Fibroblast of mammary gland (primary cell): ENCODE measurements at regions not wholly inside any gene's neighbourhood (a gene's known extent, or its start where the extent isn't known, plus 50 kb on each side); places are given as distances from the start of the nearest gene placed in this dataset.
"Not testable (repeated sequence)": the region's sequence is repeated elsewhere in the genome, so short reads cannot be mapped to it uniquely, and the experiment has no call there.

ENCODE experiments used
- DNase-seq: peaks from one replicate; pipeline ENCODE4 v3.0.0-alpha.2; 2010; ENCODE audit warnings: low read depth
- H3K4me3 ChIP-seq: 2 replicates; pipeline ENCODE4 v1.5.1; 2011; ENCODE audit warnings: low read depth, mild to moderate bottlenecking, low read length, moderate library complexity; ENCODE audit not compliant: control insufficient read depth
- CTCF ChIP-seq: conservative IDR thresholded peaks from 2 replicates; pipeline ENCODE4 v1.5.1; 2011; ENCODE audit warnings: low read depth, low read length, inconsistent platforms; ENCODE audit not compliant: control insufficient read depth, insufficient read depth

DNA sequence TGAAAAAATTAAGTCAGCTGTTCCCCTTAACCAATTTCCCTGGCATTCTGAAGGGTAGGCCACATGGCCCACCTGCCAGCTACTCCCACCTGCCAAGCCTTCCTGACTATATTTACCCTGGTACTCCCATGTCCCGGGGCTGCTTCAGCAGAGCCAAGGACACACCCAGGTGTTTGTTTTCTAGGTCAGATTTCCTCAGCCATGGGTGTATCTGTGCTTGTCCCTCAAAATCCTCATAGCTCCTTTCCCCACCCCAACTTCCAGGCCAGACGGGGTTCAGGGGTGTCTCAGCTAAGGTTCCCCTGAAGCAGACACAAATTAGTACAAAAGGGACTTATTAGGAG, 139.4 kb upstream of the CDYL start:
- TF ChIP-seq CTCF: no peak
- no peak overlapping the region for H3K4me3 ChIP-seq
- DNase-seq: no peak

- no peak for DNase-seq
These were observed 139.9 kb upstream of the CDYL start for GRCh38 chr6:4636191-4636880.

DNA sequence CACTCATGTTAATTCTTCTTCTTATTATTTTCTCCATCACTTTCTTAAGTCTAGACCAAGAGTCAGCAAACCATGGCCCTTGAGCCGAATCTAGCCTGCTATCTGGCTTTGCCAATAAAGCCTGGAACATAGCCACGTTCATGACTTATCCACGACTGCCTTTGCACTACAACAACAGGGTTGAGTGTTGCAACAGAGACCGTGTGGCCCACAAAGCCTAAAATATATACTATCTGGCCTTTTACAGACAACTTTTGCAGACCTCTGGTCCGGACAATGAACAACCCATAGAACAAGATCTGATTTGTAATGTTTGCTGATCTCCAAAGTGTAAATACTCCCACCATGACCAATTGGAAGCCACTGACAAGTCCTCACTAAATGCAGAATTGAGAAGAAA, 140.5 kb upstream of the CDYL start:
- H3K4me3 ChIP-seq: no peak overlapping the region
- peak; percentile 83 for DNase-seq
- TF ChIP-seq CTCF: no peak

More at GRCh38 chr6:4636191-4636880, 139.9 kb upstream of the CDYL start:
- H3K4me3 ChIP-seq: no peak overlapping the region
- TF ChIP-seq CTCF: no peak

- H3K4me3 ChIP-seq: no peak overlapping the region
- TF ChIP-seq CTCF: no peak
- DNase-seq: no peak
These were observed 143.8 kb upstream of the CDYL start for GRCh38 chr6:4632421-4632820.

- DNase-seq, H3K4me3 ChIP-seq: not testable (repeated sequence)
These were observed 146.4 kb upstream of the CDYL start for GRCh38 chr6:4629789-4630188.

DNA sequence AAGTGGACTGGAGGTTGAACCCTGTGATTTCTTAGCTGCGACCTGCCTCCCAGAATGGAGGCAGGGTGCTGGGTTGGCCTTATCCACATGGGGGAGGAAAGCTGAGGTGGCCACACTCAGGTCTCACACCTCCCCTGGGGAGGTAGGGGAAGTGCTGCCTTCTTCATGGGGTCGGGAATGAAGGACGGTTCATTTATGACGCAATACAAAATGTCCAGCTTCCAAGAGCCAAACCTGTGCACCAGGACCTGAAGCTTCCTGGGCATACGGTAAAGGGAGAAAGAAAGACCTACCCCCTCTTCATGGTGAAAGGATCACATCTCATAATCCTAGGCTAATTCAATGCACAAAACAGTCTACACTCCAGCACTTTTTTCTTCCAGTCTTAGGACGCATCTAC, 150.6 kb upstream of the CDYL start:
- DNase-seq: no peak
- no peak overlapping the region for H3K4me3 ChIP-seq
- no peak for TF ChIP-seq CTCF

- H3K4me3 ChIP-seq: no peak overlapping the region
- no peak for DNase-seq
- no peak for TF ChIP-seq CTCF
These were observed 151.5 kb upstream of the CDYL start for GRCh38 chr6:4624726-4625125.
